ENCODE measurements at regions not wholly inside any gene's neighbourhood (a gene's known extent, or its start where the extent isn't known, plus 50 kb on each side); places are given as distances from the start of the nearest gene placed in this dataset.

DNA sequence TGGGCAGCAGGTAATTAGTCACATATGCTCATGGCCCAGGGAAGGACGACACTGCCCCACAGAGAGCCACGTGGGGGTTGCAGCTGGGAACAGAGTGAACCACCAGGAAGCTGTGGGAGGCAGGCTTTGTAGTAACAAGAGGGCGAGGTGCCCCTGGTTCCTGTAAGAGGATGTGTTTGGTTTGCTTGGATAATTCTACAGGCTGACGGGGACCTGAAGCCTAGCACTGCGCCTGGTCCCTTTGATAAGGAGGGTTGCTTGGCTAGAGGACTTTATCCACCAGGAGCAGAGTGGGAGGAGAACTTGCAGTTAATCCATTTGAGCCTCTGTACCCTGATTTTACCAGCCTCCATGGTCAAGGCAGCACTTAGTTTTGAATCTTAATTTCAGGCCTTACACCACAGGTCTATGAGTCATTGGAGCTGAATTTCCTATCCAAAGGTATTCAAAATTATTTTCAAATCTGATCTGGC, 67.4 kb upstream of the CLDN10 start:
- no peak for TF ChIP-seq POLR2A (IDR thresholded peaks at IDR 0.05)
- TF ChIP-seq, protein P1, sequence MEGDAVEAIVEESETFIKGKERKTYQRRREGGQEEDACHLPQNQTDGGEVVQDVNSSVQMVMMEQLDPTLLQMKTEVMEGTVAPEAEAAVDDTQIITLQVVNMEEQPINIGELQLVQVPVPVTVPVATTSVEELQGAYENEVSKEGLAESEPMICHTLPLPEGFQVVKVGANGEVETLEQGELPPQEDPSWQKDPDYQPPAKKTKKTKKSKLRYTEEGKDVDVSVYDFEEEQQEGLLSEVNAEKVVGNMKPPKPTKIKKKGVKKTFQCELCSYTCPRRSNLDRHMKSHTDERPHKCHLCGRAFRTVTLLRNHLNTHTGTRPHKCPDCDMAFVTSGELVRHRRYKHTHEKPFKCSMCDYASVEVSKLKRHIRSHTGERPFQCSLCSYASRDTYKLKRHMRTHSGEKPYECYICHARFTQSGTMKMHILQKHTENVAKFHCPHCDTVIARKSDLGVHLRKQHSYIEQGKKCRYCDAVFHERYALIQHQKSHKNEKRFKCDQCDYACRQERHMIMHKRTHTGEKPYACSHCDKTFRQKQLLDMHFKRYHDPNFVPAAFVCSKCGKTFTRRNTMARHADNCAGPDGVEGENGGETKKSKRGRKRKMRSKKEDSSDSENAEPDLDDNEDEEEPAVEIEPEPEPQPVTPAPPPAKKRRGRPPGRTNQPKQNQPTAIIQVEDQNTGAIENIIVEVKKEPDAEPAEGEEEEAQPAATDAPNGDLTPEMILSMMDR (IDR thresholded peaks at IDR 0.05): no peak
